Endothelial cell of umbilical vein (primary cell): ENCODE measurements at regions not wholly inside any gene's neighbourhood (a gene's known extent, or its start where the extent isn't known, plus 50 kb on each side); places are given as distances from the start of the nearest gene placed in this dataset.

Experiments used
- BruUV-seq: library from RNA; stranded (reverse); fragments of 400-500 nt; replicated peaks from 2 replicates; lab custom pipeline; 2021; lab: Mats Ljungman, UMichigan
- CTCF ChIA-PET: fragments of 300-600, 350-600 bp; sonication (Branson Sonifier 250); formaldehyde crosslinking; loops from one replicate; lab custom pipeline; 2021; ENCODE audit warnings: antibody characterized with exemption, inconsistent platforms; lab: Charles Lee
- POLR2A ChIA-PET: fragments of 300-600, 350-600 bp; sonication (Branson Sonifier 250); formaldehyde crosslinking; loops from one replicate; lab custom pipeline; 2021; ENCODE audit warnings: antibody characterized with exemption, inconsistent platforms; lab: Charles Lee
- DNase-seq: peaks from one replicate; pipeline ENCODE4 v3.0.0-alpha.2; 2011; ENCODE audit warnings: low read depth, low spot score
- FAIRE-seq: peaks from 2 replicates; lab custom pipeline; 2011; peaks lifted over from hg19 to GRCh38; lab: Jason Lieb, UNC
- H2AFZ ChIP-seq: 2 replicates; pipeline ENCODE4 v1.6.0; 2012; ENCODE audit warnings: low read depth, low read length, control low read depth, inconsistent platforms
- H3K27ac ChIP-seq: 2 replicates; pipeline ENCODE4 v1.5.1; 2011; ENCODE audit warnings: low read depth, mild to moderate bottlenecking, control low read depth, low read length, moderate library complexity; ENCODE audit not compliant: insufficient read depth
- H3K27me3 ChIP-seq, 2 experiments: 2 replicates each; pipeline versions ENCODE4 v1.6.0 to v1.6.1; 2011; ENCODE audit warnings: low read length in 2 of 2, mixed read lengths in 1 of 2; ENCODE audit not compliant: control insufficient read depth in 2 of 2, insufficient read depth in 2 of 2
- H3K36me3 ChIP-seq, 2 experiments: 2 replicates in 1 of 2; 3 replicates in 1 of 2; pipeline ENCODE4 v1.5.1; 2011; ENCODE audit warnings: low read length in 2 of 2, mild to moderate bottlenecking in 1 of 2, moderate library complexity in 1 of 2; ENCODE audit not compliant: control insufficient read depth in 2 of 2, insufficient read depth in 2 of 2; ENCODE audit errors: extremely low read depth in 1 of 2
- H3K4me1 ChIP-seq: 3 replicates; pipeline ENCODE4 v1.5.1; 2011; ENCODE audit warnings: mild to moderate bottlenecking, low read length; ENCODE audit not compliant: control insufficient read depth, insufficient read depth; ENCODE audit errors: extremely low read depth
- H3K4me2 ChIP-seq: 2 replicates; pipeline ENCODE4 v1.6.1; 2011; ENCODE audit warnings: low read length, control low read depth, mixed read lengths; ENCODE audit not compliant: insufficient read depth
- H3K4me3 ChIP-seq, 3 experiments: fragments of 200-600 bp in 1 of 3; sonication (generic), shearing (Covaris generic) in 1 of 3; replicated peaks in 1 of 3; 2 replicates each; pipeline ENCODE4 v1.5.1; 2011 to 2016; ENCODE audit warnings: control low read depth in 3 of 3, low read length in 3 of 3, mild to moderate bottlenecking in 2 of 3, inconsistent platforms in 1 of 3, low read depth in 1 of 3, moderate library complexity in 1 of 3; ENCODE audit not compliant: insufficient read depth in 1 of 3
- H3K79me2 ChIP-seq: 2 replicates; pipeline ENCODE4 v1.6.0; 2012; ENCODE audit warnings: low read length, inconsistent platforms; ENCODE audit not compliant: control insufficient read depth, insufficient read depth
- H3K9ac ChIP-seq: replicated peaks from 2 replicates; pipeline ENCODE3; 2011; ENCODE audit warnings: low read length, control low read depth; ENCODE audit not compliant: insufficient read depth; ENCODE audit errors: extremely low read depth
- H3K9me1 ChIP-seq: replicated peaks from 3 replicates; pipeline ENCODE4 v1.6.0; 2011; ENCODE audit warnings: mild to moderate bottlenecking, low read length; ENCODE audit not compliant: control insufficient read depth, insufficient read depth; ENCODE audit errors: extremely low read depth
- H3K9me3 ChIP-seq: replicated peaks from 2 replicates; pipeline ENCODE4 v1.5.1; 2012; ENCODE audit warnings: low read length, inconsistent platforms; ENCODE audit not compliant: control insufficient read depth, insufficient read depth
- H4K20me1 ChIP-seq: replicated peaks from 2 replicates; pipeline ENCODE3; 2011; ENCODE audit warnings: mild to moderate bottlenecking, low read length; ENCODE audit not compliant: control insufficient read depth, insufficient read depth; ENCODE audit errors: extremely low read depth
- EZH2 ChIP-seq: IDR thresholded peaks from 2 replicates; pipeline ENCODE4 v1.6.1; 2012; ENCODE audit warnings: borderline replicate concordance, low read depth, mild to moderate bottlenecking, moderate library complexity, low read length, inconsistent platforms; ENCODE audit not compliant: severe bottlenecking
- FOS ChIP-seq: IDR thresholded peaks from 2 replicates; pipeline ENCODE4 v1.6.1; 2011; ENCODE audit warnings: mild to moderate bottlenecking, low read length, moderate library complexity, borderline replicate concordance; ENCODE audit not compliant: insufficient read depth
- GATA2 ChIP-seq: IDR thresholded peaks from 2 replicates; pipeline ENCODE4 v1.7.0; 2011; ENCODE audit warnings: low read depth, mild to moderate bottlenecking, moderate library complexity, mixed read lengths, low read length; ENCODE audit not compliant: insufficient read length, insufficient read depth
- JUN ChIP-seq: IDR thresholded peaks from 2 replicates; pipeline ENCODE4 v1.6.1; 2011; ENCODE audit warnings: borderline replicate concordance, low read depth; ENCODE audit not compliant: insufficient read length, insufficient read depth
- MYC ChIP-seq: IDR thresholded peaks from one replicate; pipeline ENCODE4 v1.6.1; 2011; ENCODE audit warnings: mild to moderate bottlenecking, low read depth, low read length
- POLR2A ChIP-seq: IDR thresholded peaks from 2 replicates; pipeline ENCODE4 v1.6.1; 2012; ENCODE audit warnings: low read depth, mild to moderate bottlenecking, control low read depth, low read length
- POLR2AphosphoS5 ChIP-seq: IDR thresholded peaks from 2 replicates; pipeline ENCODE4 v1.6.1; 2012; ENCODE audit warnings: low read depth, mild to moderate bottlenecking, control low read depth, low read length, moderate library complexity; ENCODE audit not compliant: insufficient read depth
- dilution Hi-C: fragments of 300-500 bp; cut with MboI; formaldehyde crosslinking; loops from one replicate; pipeline ENCODE4 v1.15.0; 2019; ENCODE audit warnings: low sequenced_read_pairs; ENCODE audit not compliant: extremely low pct_ligation_motif_present
- intact Hi-C: fragments of 100-400 bp; cut with micrococcal nuclease; formaldehyde crosslinking; loops from one replicate; pipeline ENCODE4 v1.10.0; 2022
- TF ChIP-seq, protein P1 (sequence below), 2 donors: IDR thresholded peaks; 1 replicate in 1 of 2; 2 replicates in 1 of 2; pipeline ENCODE4 v1.5.1; 2011; ENCODE audit warnings: low read length in 2 of 2, mild to moderate bottlenecking in 2 of 2, moderate library complexity in 2 of 2, control low read depth in 1 of 2, inconsistent platforms in 1 of 2, low read depth in 1 of 2; ENCODE audit not compliant: insufficient read depth in 1 of 2; ENCODE audit errors: extremely low read depth in 1 of 2
- TF ChIP-seq, protein P2 (sequence below): IDR thresholded peaks from 2 replicates; pipeline ENCODE4 v1.6.1; 2011; ENCODE audit not compliant: insufficient read depth, insufficient read length

DNA sequence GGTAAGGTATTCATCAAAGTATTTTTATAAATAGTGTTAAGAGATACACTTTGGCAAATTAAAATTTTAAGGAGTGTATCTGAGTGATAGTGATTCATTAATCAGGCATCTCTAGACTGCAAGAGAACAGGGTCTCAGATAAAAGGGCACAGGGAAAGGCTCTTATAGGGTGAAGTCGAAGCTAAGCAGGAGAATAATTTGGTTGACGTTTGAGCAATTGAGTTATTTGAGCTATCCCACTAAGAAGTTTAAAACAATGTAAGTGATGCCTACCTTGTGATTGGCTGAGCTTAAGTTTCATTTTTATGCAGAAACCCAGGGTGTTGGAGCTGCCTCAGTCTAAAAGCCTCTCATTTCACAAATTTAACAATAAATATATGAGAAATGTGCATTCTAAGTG lies 125.3 kb downstream of the SLC6A15 start:
- no peaks in the 10 kb centered on the region for H3K36me3 ChIP-seq
- H3K4me3 ChIP-seq: no peak overlapping the region
- no peak overlapping the region for H2AFZ ChIP-seq
- ChIA-PET POLR2A (no interaction called here), CTCF (no interaction called here)
- no peak overlapping the region for H3K27ac ChIP-seq
- no peaks in the 10 kb centered on the region for H3K9me3 ChIP-seq
- TF ChIP-seq, protein P1, sequence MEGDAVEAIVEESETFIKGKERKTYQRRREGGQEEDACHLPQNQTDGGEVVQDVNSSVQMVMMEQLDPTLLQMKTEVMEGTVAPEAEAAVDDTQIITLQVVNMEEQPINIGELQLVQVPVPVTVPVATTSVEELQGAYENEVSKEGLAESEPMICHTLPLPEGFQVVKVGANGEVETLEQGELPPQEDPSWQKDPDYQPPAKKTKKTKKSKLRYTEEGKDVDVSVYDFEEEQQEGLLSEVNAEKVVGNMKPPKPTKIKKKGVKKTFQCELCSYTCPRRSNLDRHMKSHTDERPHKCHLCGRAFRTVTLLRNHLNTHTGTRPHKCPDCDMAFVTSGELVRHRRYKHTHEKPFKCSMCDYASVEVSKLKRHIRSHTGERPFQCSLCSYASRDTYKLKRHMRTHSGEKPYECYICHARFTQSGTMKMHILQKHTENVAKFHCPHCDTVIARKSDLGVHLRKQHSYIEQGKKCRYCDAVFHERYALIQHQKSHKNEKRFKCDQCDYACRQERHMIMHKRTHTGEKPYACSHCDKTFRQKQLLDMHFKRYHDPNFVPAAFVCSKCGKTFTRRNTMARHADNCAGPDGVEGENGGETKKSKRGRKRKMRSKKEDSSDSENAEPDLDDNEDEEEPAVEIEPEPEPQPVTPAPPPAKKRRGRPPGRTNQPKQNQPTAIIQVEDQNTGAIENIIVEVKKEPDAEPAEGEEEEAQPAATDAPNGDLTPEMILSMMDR (IDR thresholded peaks at IDR 0.05; ENCODE audit: extremely low read depth in 1 of 2, insufficient read depth in 1 of 2, low read depth in 1 of 2, low read length in 2 of 2): no peak
- TF ChIP-seq, protein P2, sequence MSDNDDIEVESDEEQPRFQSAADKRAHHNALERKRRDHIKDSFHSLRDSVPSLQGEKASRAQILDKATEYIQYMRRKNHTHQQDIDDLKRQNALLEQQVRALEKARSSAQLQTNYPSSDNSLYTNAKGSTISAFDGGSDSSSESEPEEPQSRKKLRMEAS: no peak
- TF ChIP-seq GATA2: no peak
- no peak for TF ChIP-seq EZH2
- TF ChIP-seq POLR2AphosphoS5: no peak
- no peak for TF ChIP-seq JUN
- TF ChIP-seq POLR2A: no peak
- no peak for TF ChIP-seq FOS
- TF ChIP-seq MYC: no peak
- dilution Hi-C loops (no loop called here), intact Hi-C loops (loop anchor here (5.0 kb wide), 1 partner anchor 1585 kb away; no protein-coding TSS in a partner anchor)
- H3K9me1 ChIP-seq: no peaks in the 10 kb centered on the region
- H3K4me2 ChIP-seq: no peak overlapping the region
- no peaks in the 10 kb centered on the region for H4K20me1 ChIP-seq
- no peaks in the 10 kb centered on the region for H3K79me2 ChIP-seq
- H3K27me3 ChIP-seq: no peaks in the 10 kb centered on the region
- no peak for DNase-seq
- no peaks in the 10 kb centered on the region for H3K4me1 ChIP-seq
- no peak overlapping the region for H3K9ac ChIP-seq
- BruUV-seq: no TSS peak
- FAIRE-seq: no peak
